ENCODE measurements at regions not wholly inside any gene's neighbourhood (a gene's known extent, or its start where the extent isn't known, plus 50 kb on each side); places are given as distances from the start of the nearest gene placed in this dataset.

DNA sequence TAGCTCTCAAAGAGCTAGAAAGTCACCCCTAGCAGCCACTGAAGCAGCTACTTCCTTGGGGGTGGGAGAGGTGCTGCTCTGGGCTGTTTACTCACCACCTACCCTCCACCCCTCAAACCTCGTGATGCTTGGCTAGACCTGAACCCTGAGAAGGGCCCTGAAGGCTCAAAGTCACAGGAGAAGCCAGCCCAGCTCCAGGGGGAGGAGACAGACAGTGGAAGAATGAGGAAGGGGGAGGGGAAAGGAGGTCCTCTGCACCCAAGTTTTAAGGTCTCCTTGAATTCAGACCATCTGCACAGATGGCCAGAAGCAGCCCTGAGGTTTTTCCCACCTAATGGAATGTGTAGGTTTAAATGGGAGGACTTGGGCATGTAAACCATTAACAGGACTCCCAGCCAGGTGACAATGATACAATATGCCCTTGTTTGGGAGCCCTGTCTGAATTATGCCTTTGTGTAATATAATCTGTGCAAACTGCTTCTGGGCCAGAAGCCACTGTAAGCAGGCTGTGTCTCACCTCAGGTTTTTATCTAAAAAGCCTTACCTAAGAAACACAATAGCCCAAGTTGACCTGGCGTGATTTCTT is 180.5 kb downstream of the PIK3R1 start (continued):
- TF ChIP-seq, protein P1, sequence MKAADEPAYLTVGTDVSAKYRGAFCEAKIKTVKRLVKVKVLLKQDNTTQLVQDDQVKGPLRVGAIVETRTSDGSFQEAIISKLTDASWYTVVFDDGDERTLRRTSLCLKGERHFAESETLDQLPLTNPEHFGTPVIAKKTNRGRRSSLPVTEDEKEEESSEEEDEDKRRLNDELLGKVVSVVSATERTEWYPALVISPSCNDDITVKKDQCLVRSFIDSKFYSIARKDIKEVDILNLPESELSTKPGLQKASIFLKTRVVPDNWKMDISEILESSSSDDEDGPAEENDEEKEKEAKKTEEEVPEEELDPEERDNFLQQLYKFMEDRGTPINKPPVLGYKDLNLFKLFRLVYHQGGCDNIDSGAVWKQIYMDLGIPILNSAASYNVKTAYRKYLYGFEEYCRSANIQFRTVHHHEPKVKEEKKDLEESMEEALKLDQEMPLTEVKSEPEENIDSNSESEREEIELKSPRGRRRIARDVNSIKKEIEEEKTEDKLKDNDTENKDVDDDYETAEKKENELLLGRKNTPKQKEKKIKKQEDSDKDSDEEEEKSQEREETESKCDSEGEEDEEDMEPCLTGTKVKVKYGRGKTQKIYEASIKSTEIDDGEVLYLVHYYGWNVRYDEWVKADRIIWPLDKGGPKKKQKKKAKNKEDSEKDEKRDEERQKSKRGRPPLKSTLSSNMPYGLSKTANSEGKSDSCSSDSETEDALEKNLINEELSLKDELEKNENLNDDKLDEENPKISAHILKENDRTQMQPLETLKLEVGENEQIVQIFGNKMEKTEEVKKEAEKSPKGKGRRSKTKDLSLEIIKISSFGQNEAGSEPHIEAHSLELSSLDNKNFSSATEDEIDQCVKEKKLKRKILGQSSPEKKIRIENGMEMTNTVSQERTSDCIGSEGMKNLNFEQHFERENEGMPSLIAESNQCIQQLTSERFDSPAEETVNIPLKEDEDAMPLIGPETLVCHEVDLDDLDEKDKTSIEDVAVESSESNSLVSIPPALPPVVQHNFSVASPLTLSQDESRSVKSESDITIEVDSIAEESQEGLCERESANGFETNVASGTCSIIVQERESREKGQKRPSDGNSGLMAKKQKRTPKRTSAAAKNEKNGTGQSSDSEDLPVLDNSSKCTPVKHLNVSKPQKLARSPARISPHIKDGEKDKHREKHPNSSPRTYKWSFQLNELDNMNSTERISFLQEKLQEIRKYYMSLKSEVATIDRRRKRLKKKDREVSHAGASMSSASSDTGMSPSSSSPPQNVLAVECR (CRISPR knock-in tag; IDR thresholded peaks at IDR 0.05; ENCODE audit: borderline replicate concordance), result no peak
- TF ChIP-seq ZFP41 (CRISPR knock-in tag; IDR thresholded peaks at IDR 0.05; ENCODE audit: borderline replicate concordance) (no peak), CHD4 (IDR thresholded peaks at IDR 0.05; ENCODE audit: borderline replicate concordance, low read length) (no peak), FOXA3 (CRISPR knock-in tag; IDR thresholded peaks at IDR 0.05) (0 out of 2 replicates have a peak, but pooled peaks have one; percentile 24), TCF7 (IDR thresholded peaks at IDR 0.05; ENCODE audit: low read depth) (no peak), ONECUT2 (CRISPR knock-in tag; IDR thresholded peaks at IDR 0.05) (no peak), ZNF619 (CRISPR knock-in tag; IDR thresholded peaks at IDR 0.05) (no peak), ZNF777 (CRISPR knock-in tag; IDR thresholded peaks at IDR 0.05) (no peak), TEAD3 (CRISPR knock-in tag; optimal IDR thresholded peaks at IDR 0.05; ENCODE audit: borderline replicate concordance) (peak; percentile 67), ZNF547 (CRISPR knock-in tag; IDR thresholded peaks at IDR 0.05) (no peak), PHF21A (CRISPR knock-in tag; IDR thresholded peaks at IDR 0.05) (0 out of 2 replicates have a peak, but pooled peaks have one; percentile 2), NFKBIZ (CRISPR knock-in tag; IDR thresholded peaks at IDR 0.05) (no peak), GTF2F1 (IDR thresholded peaks at IDR 0.05; ENCODE audit: low read length) (no peak), SP4 (CRISPR knock-in tag; IDR thresholded peaks at IDR 0.05) (no peak), KMT2B (CRISPR knock-in tag; IDR thresholded peaks at IDR 0.05) (no peak), ASH2L (IDR thresholded peaks at IDR 0.05; ENCODE audit: insufficient read length, low read depth, low read length) (no peak), ZNF207 (IDR thresholded peaks at IDR 0.05; ENCODE audit: borderline replicate concordance) (no peak), IKZF1 (IDR thresholded peaks at IDR 0.05) (no peak)
- TF ChIP-seq, protein P2, sequence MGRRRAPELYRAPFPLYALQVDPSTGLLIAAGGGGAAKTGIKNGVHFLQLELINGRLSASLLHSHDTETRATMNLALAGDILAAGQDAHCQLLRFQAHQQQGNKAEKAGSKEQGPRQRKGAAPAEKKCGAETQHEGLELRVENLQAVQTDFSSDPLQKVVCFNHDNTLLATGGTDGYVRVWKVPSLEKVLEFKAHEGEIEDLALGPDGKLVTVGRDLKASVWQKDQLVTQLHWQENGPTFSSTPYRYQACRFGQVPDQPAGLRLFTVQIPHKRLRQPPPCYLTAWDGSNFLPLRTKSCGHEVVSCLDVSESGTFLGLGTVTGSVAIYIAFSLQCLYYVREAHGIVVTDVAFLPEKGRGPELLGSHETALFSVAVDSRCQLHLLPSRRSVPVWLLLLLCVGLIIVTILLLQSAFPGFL (CRISPR knock-in tag; IDR thresholded peaks at IDR 0.05), result no peak
- TF ChIP-seq, protein P3, sequence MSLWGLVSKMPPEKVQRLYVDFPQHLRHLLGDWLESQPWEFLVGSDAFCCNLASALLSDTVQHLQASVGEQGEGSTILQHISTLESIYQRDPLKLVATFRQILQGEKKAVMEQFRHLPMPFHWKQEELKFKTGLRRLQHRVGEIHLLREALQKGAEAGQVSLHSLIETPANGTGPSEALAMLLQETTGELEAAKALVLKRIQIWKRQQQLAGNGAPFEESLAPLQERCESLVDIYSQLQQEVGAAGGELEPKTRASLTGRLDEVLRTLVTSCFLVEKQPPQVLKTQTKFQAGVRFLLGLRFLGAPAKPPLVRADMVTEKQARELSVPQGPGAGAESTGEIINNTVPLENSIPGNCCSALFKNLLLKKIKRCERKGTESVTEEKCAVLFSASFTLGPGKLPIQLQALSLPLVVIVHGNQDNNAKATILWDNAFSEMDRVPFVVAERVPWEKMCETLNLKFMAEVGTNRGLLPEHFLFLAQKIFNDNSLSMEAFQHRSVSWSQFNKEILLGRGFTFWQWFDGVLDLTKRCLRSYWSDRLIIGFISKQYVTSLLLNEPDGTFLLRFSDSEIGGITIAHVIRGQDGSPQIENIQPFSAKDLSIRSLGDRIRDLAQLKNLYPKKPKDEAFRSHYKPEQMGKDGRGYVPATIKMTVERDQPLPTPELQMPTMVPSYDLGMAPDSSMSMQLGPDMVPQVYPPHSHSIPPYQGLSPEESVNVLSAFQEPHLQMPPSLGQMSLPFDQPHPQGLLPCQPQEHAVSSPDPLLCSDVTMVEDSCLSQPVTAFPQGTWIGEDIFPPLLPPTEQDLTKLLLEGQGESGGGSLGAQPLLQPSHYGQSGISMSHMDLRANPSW (CRISPR knock-in tag; IDR thresholded peaks at IDR 0.05; ENCODE audit: borderline replicate concordance), result no peak
- TF ChIP-seq, protein P4, sequence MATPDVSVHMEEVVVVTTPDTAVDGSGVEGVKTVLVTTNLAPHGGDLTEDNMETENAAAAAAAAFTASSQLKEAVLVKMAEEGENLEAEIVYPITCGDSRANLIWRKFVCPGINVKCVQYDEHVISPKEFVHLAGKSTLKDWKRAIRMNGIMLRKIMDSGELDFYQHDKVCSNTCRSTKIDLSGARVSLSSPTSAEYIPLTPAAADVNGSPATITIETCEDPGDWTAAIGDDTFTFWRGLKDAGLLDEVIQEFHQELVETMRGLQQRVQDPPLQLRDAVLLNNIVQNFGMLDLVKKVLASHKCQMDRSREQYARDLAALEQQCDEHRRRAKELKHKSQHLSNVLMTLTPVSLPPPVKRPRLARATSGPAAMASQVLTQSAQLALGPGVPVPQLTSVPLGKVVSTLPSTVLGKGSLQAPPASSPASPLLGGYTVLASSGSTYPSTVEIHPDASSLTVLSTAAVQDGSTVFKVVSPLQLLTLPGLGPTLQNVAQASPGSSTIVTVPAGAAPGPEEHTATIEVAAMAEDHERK (CRISPR knock-in tag; IDR thresholded peaks at IDR 0.05; ENCODE audit: low read depth), result no peak
- TF ChIP-seq, protein P5, sequence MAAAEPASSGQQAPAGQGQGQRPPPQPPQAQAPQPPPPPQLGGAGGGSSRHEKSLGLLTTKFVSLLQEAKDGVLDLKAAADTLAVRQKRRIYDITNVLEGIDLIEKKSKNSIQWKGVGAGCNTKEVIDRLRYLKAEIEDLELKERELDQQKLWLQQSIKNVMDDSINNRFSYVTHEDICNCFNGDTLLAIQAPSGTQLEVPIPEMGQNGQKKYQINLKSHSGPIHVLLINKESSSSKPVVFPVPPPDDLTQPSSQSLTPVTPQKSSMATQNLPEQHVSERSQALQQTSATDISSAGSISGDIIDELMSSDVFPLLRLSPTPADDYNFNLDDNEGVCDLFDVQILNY (CRISPR knock-in tag; conservative IDR thresholded peaks at IDR 0.05), result no peak

All from HepG2 (cell line).